HEK293T (cell line): ENCODE measurements at regions not wholly inside any gene's neighbourhood (a gene's known extent, or its start where the extent isn't known, plus 50 kb on each side); places are given as distances from the start of the nearest gene placed in this dataset.

Experiments
- BHLHE40 ChIP-seq: fragments of 450-650 bp; IDR thresholded peaks from 2 replicates; pipeline ENCODE4 v1.6.1; 2016; ENCODE audit warnings: mild to moderate bottlenecking, moderate library complexity, borderline replicate concordance
- CTBP1 ChIP-seq: fragments of 450-650 bp; IDR thresholded peaks from 2 replicates; pipeline ENCODE4 v1.6.1; 2016; ENCODE audit warnings: borderline replicate concordance
- ELF4 ChIP-seq: fragments of 450-650 bp; IDR thresholded peaks from 2 replicates; pipeline ENCODE4 v1.6.1; 2017; ENCODE audit warnings: antibody characterized with exemption
- FOXA1 ChIP-seq: fragments of 450-650 bp; IDR thresholded peaks from 2 replicates; pipeline ENCODE4 v1.6.1; 2016; ENCODE audit warnings: mild to moderate bottlenecking
- FOXM1 ChIP-seq: fragments of 450-650 bp; IDR thresholded peaks from 2 replicates; pipeline ENCODE4 v1.6.1; 2017; ENCODE audit warnings: mild to moderate bottlenecking, borderline replicate concordance
- HDGF ChIP-seq: fragments of 450-650 bp; IDR thresholded peaks from 2 replicates; pipeline ENCODE4 v1.6.1; 2017; ENCODE audit warnings: antibody characterized with exemption, borderline replicate concordance
- L3MBTL2 ChIP-seq: fragments of 450-650 bp; conservative IDR thresholded peaks from 2 replicates; pipeline ENCODE4 v1.6.1; 2016; ENCODE audit warnings: mild to moderate bottlenecking
- PKNOX1 ChIP-seq: fragments of 450-650 bp; IDR thresholded peaks from 2 replicates; pipeline ENCODE4 v1.6.1; 2016
- SP1 ChIP-seq: fragments of 450-650 bp; IDR thresholded peaks from 2 replicates; pipeline ENCODE4 v1.6.1; 2017
- SUZ12 ChIP-seq: fragments of 450-650 bp; IDR thresholded peaks from 2 replicates; pipeline ENCODE4 v1.6.1; 2016; ENCODE audit warnings: mild to moderate bottlenecking
- TARDBP ChIP-seq: fragments of 450-650 bp; IDR thresholded peaks from 2 replicates; pipeline ENCODE4 v1.6.1; 2016
- ZNF384 ChIP-seq: fragments of 450-650 bp; IDR thresholded peaks from 2 replicates; pipeline ENCODE4 v1.6.1; 2016

- no peak for TF ChIP-seq HDGF
- no peak for TF ChIP-seq CTBP1
- no peak for TF ChIP-seq BHLHE40
- no peak for TF ChIP-seq L3MBTL2
- no peak for TF ChIP-seq SUZ12
- no peak for TF ChIP-seq ZNF384
- no peak for TF ChIP-seq FOXA1
- no peak for TF ChIP-seq SP1
- TF ChIP-seq FOXM1 = no peak
- TF ChIP-seq TARDBP = no peak
- TF ChIP-seq PKNOX1 = no peak
- no peak for TF ChIP-seq ELF4
Measured at GRCh38 chr7:88666626-88667025, 92.9 kb upstream of the ZNF804B start.
